DMS53 treated with DMSO at 0.1 percent for 48 hours (cell line): ENCODE measurements at regions not wholly inside any gene's neighbourhood (a gene's known extent, or its start where the extent isn't known, plus 50 kb on each side); places are given as distances from the start of the nearest gene placed in this dataset.
A peak's percentile ranks its signal among the peaks of the same experiment; 100 is the strongest.

Source experiments
- DNase-seq: peaks from one replicate; lab custom pipeline; 2025; ENCODE audit not compliant: unreplicated experiment; lab: John Stamatoyannopoulos, UW

- DNase-seq: peak; percentile 18
Measured at GRCh38 chr6:137271245-137272183, 52.3 kb upstream of the IFNGR1 start.

GRCh38 chr6:137269803-137270202, 50.6 kb upstream of the IFNGR1 start:
- DNase-seq: no peak

- no peak for DNase-seq
Measured at GRCh38 chr6:137269347-137269746, 50.2 kb upstream of the IFNGR1 start.
